SU-DHL-6 (cell line): ENCODE measurements at regions not wholly inside any gene's neighbourhood (a gene's known extent, or its start where the extent isn't known, plus 50 kb on each side); places are given as distances from the start of the nearest gene placed in this dataset.

Experiments
- EZH2phosphoT487 ChIP-seq: fragments of 200-600 bp; sonication (generic), shearing (Covaris generic); conservative IDR thresholded peaks from 2 replicates; pipeline ENCODE4 v1.6.1; 2018; ENCODE audit warnings: mild to moderate bottlenecking, antibody characterized with exemption, low read length, moderate library complexity, mixed read lengths
- TF ChIP-seq, protein P1 (sequence below): fragments of 200-600 bp; sonication (generic); IDR thresholded peaks from one replicate; pipeline ENCODE4 v1.5.1; 2017; ENCODE audit warnings: antibody characterized with exemption, mild to moderate bottlenecking, low read length, moderate library complexity; ENCODE audit not compliant: insufficient read depth, poor library complexity, severe bottlenecking

DNA sequence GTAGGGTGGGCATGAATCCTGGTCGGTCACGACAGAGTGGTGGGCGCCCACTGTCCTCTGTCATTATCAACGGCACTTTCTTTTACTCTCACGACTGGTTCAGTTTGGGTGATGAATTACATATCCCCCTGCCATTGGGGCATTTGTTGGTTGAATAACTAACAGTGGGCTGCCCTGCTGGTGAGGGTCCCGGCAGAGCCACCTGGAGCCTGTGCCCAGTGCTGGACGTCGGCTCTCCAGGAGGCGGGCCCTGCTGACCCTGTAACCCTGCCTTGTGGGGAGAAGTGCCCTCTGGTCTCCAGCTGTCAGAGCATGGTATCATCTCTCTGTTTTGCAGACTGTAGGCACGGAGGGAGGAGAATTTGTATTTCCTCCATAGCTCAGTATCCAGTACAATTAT, 199.1 kb downstream of the GLRX3 start:
- TF ChIP-seq, protein P1, sequence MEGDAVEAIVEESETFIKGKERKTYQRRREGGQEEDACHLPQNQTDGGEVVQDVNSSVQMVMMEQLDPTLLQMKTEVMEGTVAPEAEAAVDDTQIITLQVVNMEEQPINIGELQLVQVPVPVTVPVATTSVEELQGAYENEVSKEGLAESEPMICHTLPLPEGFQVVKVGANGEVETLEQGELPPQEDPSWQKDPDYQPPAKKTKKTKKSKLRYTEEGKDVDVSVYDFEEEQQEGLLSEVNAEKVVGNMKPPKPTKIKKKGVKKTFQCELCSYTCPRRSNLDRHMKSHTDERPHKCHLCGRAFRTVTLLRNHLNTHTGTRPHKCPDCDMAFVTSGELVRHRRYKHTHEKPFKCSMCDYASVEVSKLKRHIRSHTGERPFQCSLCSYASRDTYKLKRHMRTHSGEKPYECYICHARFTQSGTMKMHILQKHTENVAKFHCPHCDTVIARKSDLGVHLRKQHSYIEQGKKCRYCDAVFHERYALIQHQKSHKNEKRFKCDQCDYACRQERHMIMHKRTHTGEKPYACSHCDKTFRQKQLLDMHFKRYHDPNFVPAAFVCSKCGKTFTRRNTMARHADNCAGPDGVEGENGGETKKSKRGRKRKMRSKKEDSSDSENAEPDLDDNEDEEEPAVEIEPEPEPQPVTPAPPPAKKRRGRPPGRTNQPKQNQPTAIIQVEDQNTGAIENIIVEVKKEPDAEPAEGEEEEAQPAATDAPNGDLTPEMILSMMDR: no peak
- no peak for TF ChIP-seq EZH2phosphoT487
